GM18907 (cell line): ENCODE measurements at regions not wholly inside any gene's neighbourhood (a gene's known extent, or its start where the extent isn't known, plus 50 kb on each side); places are given as distances from the start of the nearest gene placed in this dataset.
"Not testable (repeated sequence)": the region's sequence is repeated elsewhere in the genome, so short reads cannot be mapped to it uniquely, and the experiment has no call there.

Experiments used
- ATAC-seq: cut with Tn5 transposase; IDR thresholded peaks from one replicate; pipeline ENCODE4 v1.9.1; 2021; ENCODE audit warnings: mild to moderate bottlenecking, moderate library complexity; ENCODE audit not compliant: unreplicated experiment

DNA sequence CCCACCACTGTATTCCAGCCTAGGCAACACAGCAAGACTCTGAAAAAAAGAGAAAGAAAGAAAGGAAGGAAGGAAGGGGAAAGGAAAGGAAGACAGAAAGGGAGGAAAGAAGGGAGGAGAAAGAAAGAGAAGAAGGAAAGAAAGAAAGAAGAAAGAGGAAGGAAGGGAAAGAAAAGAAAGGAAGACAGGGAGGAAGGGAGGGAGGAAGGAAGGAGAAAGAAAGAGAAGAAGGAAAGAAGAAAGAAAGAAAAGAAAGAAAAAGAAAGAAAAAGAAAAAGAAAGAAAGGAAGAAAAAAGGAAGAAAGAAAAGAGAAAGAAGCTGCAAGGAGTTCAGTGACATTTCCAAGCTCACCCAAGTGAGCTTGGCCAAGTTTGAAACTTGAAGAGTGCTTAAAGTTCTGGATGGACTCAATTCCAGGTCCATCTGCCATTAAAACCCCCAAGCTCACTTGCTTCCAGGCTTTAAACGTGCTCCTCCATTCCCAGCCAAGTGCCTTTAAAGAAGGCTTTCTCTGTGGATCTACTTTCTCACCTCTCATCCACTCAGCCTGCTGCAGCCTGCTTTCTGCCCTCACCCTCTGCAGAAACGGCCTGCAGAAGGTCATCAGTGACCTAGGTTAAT lies 101.5 kb downstream of the VCPKMT start:
- ATAC-seq = no peak

DNA sequence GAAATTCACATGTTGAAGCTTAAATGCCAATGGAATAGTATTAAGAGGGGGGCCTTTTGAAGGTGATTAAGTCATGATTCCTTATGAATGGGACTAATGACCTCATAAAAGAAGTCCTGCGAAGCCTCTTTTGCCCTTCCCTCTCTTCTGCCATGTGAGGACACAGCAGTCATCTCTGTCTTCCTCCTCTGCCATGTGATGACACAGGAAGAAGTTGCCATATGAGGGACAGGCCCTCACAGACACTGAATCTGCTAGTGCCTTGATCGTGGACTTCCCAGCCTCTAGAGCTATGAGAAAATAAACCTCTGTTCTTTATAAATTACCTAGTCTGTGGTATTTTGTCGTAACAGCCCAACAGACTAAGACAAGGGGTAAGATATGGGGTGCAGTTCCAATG lies 100.7 kb downstream of the VCPKMT start:
- no peak for ATAC-seq

DNA sequence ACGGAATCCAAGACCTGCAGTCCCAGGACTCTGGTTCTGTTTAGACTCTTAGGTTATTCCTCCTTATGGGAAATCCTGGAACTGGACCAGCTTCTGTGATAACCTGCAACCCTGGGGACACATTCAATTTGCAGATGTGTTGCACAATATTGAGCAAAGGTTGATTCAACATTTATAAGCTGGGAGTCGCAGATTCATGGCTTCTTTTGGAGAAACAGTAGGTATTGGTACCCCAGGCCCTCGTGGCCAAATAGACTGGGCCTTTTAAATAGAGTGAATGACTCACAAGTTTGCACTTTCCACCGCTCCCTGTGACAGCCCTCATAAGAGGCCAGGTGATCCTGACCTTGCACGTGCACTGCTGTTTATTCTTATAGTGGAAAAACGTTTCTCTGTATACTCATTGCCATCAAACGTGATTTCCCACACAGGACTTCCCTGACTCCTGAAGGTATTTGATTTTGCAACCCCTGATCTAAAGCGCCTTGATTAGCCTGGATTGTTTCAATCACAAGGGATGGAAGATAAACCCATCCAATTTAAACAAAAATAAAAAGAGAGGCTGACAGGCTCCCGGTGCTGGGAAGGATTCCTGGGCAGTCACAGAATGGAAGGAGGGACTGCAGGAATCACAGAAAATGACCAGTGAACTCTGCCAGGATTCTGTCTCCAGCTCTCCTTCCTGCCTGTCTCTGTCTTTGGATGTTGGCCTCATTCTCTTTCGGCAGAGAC lies 98.0 kb downstream of the VCPKMT start:
- ATAC-seq = no peak

DNA sequence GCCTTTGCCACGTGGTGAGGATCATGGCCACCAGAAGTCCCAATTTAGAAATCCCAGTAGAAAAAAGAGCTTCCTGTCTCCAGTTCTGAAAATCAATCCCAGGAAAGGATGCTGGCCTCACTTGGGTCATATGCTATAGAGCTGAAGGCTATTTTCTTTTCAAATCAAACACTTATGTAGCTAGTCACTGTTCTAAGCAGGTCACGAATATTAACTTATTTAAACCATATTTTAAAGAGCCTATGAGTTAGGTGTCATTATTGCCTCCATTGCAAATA lies 97.5 kb downstream of the VCPKMT start:
- no peak for ATAC-seq

DNA sequence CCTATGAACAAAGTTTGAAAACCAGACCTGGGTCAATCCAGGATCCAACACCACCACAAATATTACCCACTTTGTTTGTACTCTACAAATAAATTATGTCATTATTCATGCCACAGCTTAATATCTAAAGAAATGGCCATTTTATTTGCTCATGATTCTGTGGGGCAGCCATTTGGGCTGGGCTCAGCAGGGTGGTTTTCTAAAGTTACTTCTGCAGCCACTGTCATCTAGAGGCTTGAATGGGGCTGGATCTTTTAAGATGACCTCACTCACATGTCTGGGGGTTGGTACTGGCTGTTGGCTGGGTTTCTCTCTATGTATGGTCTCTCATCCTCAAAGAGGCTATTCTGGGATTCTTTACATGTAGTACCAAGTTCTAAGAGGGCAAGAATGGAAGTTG lies 96.2 kb downstream of the VCPKMT start:
- no peak for ATAC-seq

DNA sequence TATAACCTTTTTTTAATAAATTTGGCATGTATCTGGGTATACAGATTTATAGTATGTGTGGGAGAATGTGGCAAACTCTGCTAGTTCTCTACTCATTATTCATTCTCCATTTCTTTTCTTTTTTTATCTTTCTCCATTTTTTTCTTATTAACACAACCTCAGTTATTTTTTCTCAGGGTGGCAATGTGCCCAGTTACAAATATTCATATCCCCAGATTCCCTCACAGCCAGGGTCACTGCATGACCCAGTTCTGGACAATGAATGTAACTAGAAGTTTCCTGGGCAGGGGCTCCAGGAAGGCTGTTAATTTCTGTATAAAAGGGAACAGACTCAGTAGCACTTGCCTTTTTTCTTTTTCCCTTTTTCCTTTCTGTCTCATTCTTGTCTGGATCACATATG lies 95.6 kb downstream of the VCPKMT start:
- no peak for ATAC-seq

DNA sequence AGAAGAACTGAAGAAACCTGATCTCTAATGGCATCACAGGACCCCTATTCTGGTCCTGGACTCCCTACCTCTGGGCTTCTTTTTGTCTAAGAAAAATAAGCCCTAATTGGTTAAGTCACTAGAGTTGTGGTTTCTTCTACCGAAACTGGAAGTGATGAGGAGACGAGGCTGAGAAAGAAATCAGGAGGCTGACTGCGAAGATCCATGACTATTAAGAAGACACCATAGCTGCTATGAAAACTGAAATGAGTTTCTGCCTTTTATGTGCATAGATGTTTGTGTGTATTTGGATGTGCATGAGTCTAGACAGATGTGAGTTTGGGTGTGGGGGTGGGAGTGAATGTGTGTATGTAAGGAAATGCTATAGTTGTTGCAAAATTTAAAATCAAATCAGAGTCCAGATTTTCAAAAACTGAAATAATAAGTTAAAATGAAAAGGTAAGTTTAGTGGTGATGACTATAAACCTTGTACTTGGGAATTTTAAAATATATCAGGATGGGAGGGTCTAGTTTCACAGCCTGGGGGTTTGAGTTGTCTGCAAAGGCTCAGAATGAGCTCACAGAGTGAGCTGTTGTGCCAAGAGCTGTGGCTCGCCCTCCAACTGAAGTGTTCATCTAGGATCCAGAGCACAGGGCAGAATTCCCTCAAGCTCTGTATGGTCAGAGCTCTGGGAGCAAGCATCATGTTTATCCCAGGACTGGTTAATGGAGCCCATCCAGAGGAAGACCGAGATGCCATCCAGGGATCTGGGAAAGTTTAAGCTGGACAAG lies 94.9 kb downstream of the VCPKMT start:
- no peak for ATAC-seq

DNA sequence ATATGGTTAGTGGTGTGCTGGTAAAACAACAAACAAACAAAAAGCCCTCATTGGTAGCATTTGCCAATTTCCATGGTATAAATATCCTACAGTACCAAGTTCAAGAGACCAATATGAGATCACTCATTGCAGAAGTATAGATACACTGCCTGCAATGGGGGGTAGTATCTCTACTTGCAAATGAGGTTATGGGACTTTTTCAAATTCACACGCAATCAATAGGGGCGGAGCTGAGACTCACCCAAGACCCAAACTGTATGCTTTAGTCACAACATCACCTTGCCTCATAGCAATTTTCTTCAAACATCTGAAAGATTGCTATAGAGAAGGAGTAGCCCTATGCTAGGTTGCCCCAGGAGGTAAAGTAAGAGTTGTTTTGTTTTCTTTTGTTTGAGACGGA lies 93.7 kb downstream of the VCPKMT start:
- ATAC-seq = no peak

DNA sequence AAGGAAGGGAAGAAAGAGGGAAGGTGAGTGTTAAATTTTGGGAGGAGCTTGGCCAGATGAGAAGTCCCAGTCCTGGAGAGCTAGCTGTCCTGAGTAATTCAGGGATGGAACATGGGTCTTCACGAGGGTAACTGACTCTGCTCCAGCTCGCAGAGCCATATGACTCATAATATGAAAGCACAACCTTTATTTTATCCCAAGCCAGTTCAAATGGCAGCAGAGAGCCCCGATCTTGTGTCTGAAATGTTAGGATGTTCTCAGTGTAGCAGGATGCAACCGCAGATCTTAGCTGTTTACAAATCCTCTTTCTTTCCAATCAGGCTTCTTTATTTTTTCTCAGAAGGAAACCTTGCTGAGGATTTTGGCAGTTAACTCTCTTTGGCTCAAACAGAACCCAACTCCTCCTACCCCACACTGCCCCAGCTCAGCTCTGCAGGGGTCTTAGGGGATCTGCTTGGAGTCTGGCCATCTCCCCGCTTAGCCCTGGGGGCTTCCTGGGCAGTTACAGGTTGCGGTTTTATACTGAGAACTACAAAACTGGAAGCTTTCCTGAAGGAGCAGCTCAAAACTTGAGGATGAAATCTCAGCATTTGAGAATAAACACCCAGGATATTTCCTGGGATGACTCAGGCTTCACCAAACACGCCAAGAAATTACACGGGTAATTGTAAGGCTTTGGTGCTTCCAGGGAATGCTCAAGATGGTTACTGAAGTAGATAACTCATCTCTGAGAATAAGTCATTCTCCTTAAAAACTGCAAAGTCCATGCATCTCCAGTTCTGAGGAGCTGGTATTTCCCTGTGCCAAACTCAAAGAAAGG lies 92.5 kb downstream of the VCPKMT start:
- no peak for ATAC-seq

DNA sequence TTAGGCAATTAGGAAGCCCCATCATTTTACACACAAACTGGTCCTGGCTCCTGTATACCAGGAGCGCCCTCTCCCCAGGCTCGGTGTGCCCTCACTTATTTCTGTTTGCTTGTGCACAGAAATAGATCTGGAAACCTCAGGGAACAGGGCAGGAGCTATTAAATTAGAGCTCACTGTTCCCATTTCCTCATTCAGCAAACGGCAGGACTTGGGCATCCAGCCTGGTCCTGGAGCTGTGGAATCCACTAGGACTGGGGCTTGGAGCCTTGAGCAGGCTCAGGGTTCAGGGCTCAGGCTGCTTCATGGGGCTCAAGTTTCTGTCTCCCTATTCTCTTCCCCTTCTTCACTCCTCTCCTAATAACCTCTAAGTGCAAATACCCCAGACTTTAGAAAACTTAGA lies 91.3 kb downstream of the VCPKMT start:
- no peak for ATAC-seq

DNA sequence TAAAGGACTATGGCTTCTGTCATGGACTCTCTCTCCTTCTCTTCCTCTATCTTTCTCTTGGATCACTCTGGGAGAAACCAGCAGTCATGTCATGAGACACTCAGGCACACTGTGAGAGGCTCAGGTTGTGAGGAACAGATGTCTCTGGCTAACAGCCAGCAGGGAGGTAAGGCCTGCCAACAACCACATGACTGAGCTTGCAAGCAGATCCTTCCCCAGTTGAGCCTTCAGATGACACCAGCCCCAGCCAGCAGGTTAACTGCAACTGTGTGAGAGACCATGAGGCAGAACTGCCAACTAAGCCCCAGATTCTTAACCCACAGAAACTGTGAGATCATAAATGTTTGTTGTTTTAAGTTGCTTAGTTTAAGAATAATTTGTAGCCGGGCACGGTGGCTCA lies 90.6 kb downstream of the VCPKMT start:
- no peak for ATAC-seq

DNA sequence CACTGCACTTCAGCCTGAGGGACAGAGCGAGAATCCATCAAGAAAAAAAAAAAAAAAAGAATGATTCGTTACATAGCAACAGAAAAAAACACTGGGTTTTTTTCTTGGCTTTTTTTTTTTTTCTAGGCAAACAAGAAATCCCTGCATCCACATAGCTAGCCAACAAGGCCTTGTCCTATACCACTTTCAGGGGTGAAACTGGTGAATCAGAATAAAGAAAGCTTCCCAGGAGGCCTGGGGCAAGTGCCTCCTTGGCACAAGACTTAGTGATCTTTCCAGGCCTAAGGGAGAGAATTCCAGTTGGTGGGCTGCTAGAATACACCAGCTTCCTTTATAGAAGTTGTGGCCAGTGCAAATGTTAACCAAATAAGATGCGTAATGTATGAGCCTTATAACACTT lies 90.0 kb downstream of the VCPKMT start:
- no peak for ATAC-seq

DNA sequence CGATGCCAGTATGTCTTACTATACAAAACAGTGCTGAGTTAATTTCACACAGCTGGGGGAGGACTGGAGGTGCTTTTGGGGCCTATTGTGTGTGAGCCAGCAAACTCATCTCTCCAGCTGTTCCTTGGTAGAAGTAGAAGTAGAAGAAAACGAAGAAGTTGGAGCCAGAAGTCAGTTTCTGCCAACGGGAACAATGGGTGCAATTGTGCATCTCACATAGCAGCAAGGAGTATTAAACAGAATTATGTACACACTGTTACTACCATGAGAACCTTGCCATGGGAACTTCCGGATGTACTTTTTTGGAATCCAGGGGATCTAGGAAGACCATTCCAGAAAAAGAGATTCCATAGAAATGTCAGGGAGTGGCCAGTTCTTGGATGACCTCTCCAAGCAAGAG lies 88.6 kb downstream of the VCPKMT start:
- no peak for ATAC-seq

DNA sequence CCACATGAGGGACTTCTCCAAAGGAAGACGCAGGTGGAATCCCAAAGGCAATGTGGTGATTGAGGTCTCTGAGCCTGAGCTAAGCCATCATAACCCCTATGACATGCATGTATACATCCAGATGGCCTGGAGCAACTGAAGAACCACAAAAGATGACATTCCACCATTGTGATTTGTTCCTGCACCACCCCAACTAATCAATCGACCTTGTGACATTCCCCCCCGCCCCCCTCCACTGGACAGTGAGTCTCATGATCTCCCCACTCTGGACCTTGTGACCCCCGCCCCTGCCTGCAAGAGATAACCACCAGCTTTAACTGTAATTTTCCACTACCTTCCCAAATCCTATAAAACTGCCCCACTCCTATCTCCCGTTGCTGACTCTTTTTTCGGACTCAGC lies 87.9 kb downstream of the VCPKMT start:
- ATAC-seq = no peak

DNA sequence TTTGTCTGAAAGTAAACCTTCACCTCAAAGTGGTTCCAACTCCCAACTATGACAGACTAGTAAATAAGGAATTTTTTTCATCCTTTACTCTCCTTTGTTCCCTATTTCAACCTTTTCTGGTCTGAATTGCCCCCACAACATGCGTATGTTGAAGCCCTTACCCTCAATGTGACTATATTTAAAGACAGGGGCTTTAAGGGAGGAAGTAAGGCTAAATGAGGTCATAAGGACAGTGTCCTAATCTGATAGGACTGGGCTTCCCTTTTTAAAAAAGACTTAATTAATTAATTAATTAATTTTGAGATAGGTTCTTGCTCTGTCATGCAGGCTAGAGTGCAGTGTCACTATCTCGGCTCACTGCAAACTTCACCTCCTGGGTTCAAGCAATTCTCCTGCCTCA lies 86.3 kb downstream of the VCPKMT start:
- ATAC-seq = no peak

DNA sequence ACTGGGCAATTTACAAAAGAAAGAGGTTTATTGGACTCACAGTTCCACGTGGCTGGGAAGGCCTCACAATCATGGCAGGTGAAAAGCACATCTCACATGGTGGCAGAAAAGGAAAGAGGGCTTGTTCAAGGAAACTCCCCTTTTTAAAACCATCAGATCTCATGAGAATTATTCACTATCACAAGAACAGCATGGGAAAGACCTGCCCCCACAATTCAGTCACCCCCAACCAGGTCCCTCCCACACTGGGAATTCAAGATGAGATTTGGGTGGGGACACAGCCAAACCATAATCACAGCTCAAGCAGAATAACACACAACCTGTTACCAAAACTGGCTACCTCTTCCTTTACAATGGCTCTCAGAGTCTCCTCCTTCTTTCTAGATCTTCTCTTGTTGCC lies 85.5 kb downstream of the VCPKMT start:
- not testable (repeated sequence) for ATAC-seq

DNA sequence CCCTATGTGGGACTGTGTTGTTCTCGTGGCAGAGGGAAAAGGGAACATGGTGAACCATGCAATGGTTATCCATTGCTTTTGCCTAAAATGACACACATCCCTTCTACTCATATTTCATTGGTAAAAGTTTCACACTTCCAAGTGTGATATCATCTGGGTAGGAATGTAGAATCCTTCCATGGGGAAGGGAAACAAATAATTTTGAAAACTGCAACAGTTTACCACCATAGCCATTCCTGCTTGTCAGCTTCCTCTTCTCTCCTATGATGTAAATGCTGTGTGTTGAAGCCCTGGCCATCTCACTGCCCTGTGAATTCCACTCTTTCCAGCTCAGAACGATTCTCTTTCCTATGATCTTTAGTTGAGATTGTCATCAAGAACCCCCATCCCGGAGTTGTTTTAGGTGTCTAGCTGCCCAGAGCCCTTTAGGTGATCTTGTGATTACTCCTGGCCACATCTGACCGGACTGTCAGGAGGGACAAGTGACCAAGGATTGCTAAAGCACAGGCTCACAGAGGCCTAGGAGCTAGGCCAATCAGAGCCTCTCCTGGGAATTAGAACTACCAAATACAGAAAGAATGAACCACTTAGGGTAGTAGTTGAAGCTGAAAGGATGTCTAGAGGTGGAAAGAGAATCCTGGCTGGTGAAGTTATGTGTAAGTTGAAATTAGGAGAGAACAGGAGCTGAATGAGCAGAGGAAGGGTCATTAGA lies 84.6 kb downstream of the VCPKMT start:
- no peak for ATAC-seq

DNA sequence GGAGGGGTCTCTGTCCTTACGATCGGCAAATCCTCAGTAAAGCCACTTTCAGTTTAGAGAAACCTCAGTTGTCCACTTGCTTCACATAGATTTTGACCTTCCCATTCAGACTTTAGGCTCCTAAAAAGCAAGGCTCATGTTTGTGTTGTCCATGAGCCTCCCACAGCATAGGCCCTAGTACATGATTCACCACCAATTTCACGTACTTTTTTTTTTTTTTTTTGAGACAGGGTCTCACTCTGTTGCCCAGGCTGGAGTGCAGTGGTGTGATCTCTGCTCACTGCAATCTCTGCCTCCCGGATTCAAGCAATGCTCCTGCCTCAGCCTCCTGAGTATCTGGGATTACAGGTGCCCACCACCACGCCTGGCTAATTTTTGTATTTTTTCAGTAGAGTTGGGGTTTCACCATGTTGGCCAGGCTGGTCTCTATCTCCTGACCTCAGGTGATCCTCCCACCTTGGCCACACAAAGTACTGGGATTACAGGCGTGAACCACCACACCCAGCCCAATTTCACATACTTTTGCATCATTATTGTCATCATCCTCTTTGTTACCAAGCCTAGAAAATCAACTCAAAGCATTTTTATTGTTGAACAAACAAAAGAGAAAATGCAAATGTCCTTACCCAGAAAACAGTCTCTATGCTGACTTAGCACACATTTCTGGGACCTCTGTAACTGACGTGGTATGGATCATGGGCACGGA lies 83.8 kb downstream of the VCPKMT start:
- not testable (repeated sequence) for ATAC-seq

DNA sequence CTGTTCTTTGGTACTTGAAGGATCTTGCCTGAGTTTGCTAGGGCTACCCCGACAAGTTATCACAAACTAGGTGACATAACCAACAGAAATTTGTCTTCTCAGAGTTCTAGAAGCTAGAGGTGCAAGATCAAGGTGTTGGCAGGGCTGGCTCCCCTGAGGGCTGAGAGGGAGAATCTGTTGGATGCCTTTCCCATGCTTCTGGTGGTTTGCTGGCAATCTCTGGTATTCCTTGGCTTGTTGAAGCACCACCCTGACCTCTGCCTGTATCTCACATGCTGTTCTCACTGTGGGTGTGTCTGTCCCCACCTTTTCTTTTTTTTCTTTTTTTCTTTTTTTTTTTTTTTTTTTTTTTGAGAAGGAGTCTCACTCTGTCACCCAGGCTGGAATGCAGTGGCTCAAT lies 81.2 kb downstream of the VCPKMT start:
- ATAC-seq = no peak

DNA sequence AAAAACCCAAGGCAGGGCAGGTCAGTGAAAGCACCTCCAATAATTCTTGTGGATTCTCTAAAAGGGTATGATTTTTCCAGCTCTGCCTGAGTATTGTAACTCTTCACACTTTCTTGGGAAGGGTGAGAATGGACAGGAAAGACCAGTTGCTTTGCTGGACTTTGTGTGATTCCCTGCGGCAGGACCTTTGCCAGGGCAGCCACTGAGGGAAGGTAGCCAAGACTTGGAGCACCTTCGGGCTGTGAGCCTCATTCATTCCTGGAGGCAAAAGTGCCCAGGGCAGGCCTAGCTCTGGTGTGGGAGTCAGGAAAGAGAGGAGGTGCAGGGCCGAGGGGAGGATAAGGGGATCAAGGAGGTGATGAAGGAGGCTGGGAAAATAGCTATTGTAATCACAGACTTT lies 80.2 kb downstream of the VCPKMT start:
- ATAC-seq = no peak
